OCI-LY1 (cell line): ENCODE measurements at regions not wholly inside any gene's neighbourhood (a gene's known extent, or its start where the extent isn't known, plus 50 kb on each side); places are given as distances from the start of the nearest gene placed in this dataset.

Experiments used
- EZH2 ChIP-seq: fragments of 200-600 bp; sonication (generic), shearing (Covaris generic); IDR thresholded peaks from 2 replicates; pipeline ENCODE4 v1.8.0; 2017; ENCODE audit warnings: borderline replicate concordance, mixed run types, mild to moderate bottlenecking, antibody characterized with exemption, low read length, moderate library complexity, mixed read lengths
- TF ChIP-seq, protein P1 (sequence below): fragments of 200-600 bp; sonication (generic), shearing (Covaris generic); IDR thresholded peaks from 2 replicates; pipeline ENCODE4 v1.5.1; 2017; ENCODE audit warnings: mild to moderate bottlenecking, antibody characterized with exemption, low read length, moderate library complexity, mixed read lengths

DNA sequence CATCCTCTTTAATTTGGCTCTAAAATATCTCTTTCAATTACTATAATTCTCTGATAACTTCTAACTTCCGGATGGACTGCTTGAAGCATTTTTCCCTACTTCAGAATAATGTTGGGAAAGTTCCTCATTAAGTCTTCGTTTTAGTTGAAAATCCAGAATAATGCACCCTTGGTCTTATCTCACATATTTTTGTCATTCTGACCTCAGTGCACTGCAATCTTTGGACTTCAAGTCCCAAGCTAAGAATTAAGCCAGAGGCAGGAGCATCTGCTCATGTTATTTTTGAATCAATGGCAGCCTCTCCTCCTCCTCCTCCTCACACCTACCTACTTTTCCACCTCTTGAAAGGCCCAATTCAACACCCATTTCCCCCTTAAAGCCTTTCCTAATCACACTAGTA lies 169.8 kb downstream of the CYYR1 start:
- TF ChIP-seq EZH2, result no peak
- TF ChIP-seq, protein P1, sequence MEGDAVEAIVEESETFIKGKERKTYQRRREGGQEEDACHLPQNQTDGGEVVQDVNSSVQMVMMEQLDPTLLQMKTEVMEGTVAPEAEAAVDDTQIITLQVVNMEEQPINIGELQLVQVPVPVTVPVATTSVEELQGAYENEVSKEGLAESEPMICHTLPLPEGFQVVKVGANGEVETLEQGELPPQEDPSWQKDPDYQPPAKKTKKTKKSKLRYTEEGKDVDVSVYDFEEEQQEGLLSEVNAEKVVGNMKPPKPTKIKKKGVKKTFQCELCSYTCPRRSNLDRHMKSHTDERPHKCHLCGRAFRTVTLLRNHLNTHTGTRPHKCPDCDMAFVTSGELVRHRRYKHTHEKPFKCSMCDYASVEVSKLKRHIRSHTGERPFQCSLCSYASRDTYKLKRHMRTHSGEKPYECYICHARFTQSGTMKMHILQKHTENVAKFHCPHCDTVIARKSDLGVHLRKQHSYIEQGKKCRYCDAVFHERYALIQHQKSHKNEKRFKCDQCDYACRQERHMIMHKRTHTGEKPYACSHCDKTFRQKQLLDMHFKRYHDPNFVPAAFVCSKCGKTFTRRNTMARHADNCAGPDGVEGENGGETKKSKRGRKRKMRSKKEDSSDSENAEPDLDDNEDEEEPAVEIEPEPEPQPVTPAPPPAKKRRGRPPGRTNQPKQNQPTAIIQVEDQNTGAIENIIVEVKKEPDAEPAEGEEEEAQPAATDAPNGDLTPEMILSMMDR, result no peak
